ENCODE measurements at regions not wholly inside any gene's neighbourhood (a gene's known extent, or its start where the extent isn't known, plus 50 kb on each side); places are given as distances from the start of the nearest gene placed in this dataset.

DNA sequence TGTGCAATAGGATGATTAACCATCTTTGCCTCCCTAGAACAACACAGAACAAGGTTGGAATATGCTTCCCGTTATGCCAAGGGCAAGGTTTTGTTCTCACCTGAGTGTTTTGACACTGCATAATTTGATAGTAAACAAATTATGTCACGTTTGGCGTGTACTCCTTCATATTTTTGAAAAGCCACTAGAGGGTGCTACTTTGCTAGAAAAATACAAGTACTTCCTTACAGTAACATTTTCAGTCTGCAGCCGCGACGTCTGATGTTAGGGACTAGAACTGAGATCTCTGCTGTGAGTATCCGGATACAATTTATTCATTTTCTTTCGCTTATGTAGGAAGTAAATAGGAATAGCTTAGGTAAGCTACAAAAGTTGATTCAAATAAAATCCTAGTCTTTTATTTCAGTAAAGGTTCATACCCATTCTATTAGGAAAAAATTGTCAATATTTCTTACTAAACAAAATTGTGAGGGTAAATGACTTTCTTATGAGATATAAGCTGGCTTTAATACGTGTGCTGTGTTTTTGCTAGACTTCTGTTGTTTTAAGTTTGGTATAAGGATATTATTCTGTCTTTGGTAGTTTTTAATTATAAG lies 181.1 kb upstream of the WDFY3 start:
- TF ChIP-seq TAF1 (IDR thresholded peaks at IDR 0.05; ENCODE audit: low read depth, low read length): no peak
- no peak for TF ChIP-seq POU2F2 (IDR thresholded peaks at IDR 0.05; ENCODE audit: low read depth, low read length)
- no peak for TF ChIP-seq POLR2A (IDR thresholded peaks at IDR 0.05; ENCODE audit: low read depth, low read length)
- no peak for TF ChIP-seq POLR2AphosphoS5 (IDR thresholded peaks at IDR 0.05; ENCODE audit: low read depth, low read length)
- TF ChIP-seq SPI1 (IDR thresholded peaks at IDR 0.05; ENCODE audit: low read depth, low read length): no peak

Data from GM12891 (cell line).